ENCODE measurements at regions not wholly inside any gene's neighbourhood (a gene's known extent, or its start where the extent isn't known, plus 50 kb on each side); places are given as distances from the start of the nearest gene placed in this dataset.

DNA sequence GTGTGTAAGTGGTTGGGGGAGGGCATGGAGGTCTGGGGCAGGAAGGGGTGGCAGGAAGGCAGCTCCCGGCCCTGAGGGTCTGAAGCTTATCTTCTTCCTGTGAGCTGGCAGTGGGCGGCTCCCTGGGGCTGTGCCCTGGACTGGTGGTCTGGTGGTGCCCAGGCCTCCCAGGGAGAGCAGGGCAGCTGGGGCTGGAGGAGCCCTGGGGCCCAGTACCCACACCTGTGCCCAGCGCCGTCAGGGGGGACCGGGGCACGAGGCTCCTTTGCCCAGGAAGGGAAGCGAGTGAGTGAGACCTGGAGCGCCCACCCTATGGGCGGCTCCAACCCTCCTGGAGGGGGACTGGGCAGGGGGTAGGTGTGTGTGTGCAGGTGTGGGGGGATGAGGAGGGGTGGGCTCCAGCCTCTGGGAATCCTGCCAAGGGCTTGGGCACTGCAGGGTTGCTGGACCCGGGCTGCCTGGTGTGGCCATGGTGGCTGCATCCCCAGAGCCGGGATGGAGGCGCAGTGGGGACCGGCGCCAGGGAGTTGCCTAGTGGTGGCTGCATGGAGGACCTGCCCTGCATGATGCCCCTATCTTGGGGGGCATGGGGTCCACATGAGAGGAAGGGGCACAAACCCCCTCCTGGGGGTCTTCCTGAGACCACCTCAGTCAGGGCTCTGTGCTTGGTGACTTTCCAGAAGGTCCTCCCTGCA, 353.6 kb downstream of the TMEM121 start:
- Mint-ChIP-seq H3K27me3 (ENCODE audit: insufficient read depth, low read depth, poor library complexity) (peaks cover 11% of the 10 kb centered on the region), H3K36me3 (ENCODE audit: low read depth) (peaks cover 21% of the 10 kb centered on the region), H3K4me1 (no peaks in the 10 kb centered on the region), H3K27ac (no peak overlapping the region), H3K9me3 (peaks cover 89% of the 10 kb centered on the region), H3K4me3 (no peak overlapping the region)
- H4K20me1 ChIP-seq (replicated peaks; ENCODE audit: insufficient read depth) = no peaks in the 10 kb centered on the region
- H3K36me3 ChIP-seq (ENCODE audit: insufficient read depth) = no peaks in the 10 kb centered on the region
- no peaks in the 10 kb centered on the region for H3K4me1 ChIP-seq (ENCODE audit: insufficient read depth)
- DNase-seq (ENCODE audit: low spot score) (no peak), ATAC-seq (no peak)
- no peaks in the 10 kb centered on the region for H3K27me3 ChIP-seq (ENCODE audit: insufficient read depth)
- TF ChIP-seq, protein P1, sequence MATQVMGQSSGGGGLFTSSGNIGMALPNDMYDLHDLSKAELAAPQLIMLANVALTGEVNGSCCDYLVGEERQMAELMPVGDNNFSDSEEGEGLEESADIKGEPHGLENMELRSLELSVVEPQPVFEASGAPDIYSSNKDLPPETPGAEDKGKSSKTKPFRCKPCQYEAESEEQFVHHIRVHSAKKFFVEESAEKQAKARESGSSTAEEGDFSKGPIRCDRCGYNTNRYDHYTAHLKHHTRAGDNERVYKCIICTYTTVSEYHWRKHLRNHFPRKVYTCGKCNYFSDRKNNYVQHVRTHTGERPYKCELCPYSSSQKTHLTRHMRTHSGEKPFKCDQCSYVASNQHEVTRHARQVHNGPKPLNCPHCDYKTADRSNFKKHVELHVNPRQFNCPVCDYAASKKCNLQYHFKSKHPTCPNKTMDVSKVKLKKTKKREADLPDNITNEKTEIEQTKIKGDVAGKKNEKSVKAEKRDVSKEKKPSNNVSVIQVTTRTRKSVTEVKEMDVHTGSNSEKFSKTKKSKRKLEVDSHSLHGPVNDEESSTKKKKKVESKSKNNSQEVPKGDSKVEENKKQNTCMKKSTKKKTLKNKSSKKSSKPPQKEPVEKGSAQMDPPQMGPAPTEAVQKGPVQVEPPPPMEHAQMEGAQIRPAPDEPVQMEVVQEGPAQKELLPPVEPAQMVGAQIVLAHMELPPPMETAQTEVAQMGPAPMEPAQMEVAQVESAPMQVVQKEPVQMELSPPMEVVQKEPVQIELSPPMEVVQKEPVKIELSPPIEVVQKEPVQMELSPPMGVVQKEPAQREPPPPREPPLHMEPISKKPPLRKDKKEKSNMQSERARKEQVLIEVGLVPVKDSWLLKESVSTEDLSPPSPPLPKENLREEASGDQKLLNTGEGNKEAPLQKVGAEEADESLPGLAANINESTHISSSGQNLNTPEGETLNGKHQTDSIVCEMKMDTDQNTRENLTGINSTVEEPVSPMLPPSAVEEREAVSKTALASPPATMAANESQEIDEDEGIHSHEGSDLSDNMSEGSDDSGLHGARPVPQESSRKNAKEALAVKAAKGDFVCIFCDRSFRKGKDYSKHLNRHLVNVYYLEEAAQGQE (IDR thresholded peaks at IDR 0.05; ENCODE audit: unreplicated experiment) = no peak
- TF ChIP-seq, protein P2, sequence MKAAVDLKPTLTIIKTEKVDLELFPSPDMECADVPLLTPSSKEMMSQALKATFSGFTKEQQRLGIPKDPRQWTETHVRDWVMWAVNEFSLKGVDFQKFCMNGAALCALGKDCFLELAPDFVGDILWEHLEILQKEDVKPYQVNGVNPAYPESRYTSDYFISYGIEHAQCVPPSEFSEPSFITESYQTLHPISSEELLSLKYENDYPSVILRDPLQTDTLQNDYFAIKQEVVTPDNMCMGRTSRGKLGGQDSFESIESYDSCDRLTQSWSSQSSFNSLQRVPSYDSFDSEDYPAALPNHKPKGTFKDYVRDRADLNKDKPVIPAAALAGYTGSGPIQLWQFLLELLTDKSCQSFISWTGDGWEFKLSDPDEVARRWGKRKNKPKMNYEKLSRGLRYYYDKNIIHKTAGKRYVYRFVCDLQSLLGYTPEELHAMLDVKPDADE (IDR thresholded peaks at IDR 0.05) = no peak
- TF ChIP-seq EZH2 (IDR thresholded peaks at IDR 0.05; ENCODE audit: low read depth, unreplicated experiment) (no peak), NANOG (IDR thresholded peaks at IDR 0.05; ENCODE audit: borderline replicate concordance) (no peak), EZH2phosphoT487 (IDR thresholded peaks at IDR 0.05; ENCODE audit: unreplicated experiment) (no peak), CREB1 (CRISPR knock-in tag; IDR thresholded peaks at IDR 0.05; ENCODE audit: low read depth) (no peak), POLR2AphosphoS5 (IDR thresholded peaks at IDR 0.05; ENCODE audit: low read depth) (no peak), STAT1 (IDR thresholded peaks at IDR 0.05; ENCODE audit: unreplicated experiment) (no peak), ZNF114 (CRISPR knock-in tag; IDR thresholded peaks at IDR 0.05) (no peak), JUNB (IDR thresholded peaks at IDR 0.05; ENCODE audit: unreplicated experiment) (no peak), ZNF331 (CRISPR knock-in tag; IDR thresholded peaks at IDR 0.05; ENCODE audit: low read depth) (no peak)
- TF ChIP-seq, protein P3, sequence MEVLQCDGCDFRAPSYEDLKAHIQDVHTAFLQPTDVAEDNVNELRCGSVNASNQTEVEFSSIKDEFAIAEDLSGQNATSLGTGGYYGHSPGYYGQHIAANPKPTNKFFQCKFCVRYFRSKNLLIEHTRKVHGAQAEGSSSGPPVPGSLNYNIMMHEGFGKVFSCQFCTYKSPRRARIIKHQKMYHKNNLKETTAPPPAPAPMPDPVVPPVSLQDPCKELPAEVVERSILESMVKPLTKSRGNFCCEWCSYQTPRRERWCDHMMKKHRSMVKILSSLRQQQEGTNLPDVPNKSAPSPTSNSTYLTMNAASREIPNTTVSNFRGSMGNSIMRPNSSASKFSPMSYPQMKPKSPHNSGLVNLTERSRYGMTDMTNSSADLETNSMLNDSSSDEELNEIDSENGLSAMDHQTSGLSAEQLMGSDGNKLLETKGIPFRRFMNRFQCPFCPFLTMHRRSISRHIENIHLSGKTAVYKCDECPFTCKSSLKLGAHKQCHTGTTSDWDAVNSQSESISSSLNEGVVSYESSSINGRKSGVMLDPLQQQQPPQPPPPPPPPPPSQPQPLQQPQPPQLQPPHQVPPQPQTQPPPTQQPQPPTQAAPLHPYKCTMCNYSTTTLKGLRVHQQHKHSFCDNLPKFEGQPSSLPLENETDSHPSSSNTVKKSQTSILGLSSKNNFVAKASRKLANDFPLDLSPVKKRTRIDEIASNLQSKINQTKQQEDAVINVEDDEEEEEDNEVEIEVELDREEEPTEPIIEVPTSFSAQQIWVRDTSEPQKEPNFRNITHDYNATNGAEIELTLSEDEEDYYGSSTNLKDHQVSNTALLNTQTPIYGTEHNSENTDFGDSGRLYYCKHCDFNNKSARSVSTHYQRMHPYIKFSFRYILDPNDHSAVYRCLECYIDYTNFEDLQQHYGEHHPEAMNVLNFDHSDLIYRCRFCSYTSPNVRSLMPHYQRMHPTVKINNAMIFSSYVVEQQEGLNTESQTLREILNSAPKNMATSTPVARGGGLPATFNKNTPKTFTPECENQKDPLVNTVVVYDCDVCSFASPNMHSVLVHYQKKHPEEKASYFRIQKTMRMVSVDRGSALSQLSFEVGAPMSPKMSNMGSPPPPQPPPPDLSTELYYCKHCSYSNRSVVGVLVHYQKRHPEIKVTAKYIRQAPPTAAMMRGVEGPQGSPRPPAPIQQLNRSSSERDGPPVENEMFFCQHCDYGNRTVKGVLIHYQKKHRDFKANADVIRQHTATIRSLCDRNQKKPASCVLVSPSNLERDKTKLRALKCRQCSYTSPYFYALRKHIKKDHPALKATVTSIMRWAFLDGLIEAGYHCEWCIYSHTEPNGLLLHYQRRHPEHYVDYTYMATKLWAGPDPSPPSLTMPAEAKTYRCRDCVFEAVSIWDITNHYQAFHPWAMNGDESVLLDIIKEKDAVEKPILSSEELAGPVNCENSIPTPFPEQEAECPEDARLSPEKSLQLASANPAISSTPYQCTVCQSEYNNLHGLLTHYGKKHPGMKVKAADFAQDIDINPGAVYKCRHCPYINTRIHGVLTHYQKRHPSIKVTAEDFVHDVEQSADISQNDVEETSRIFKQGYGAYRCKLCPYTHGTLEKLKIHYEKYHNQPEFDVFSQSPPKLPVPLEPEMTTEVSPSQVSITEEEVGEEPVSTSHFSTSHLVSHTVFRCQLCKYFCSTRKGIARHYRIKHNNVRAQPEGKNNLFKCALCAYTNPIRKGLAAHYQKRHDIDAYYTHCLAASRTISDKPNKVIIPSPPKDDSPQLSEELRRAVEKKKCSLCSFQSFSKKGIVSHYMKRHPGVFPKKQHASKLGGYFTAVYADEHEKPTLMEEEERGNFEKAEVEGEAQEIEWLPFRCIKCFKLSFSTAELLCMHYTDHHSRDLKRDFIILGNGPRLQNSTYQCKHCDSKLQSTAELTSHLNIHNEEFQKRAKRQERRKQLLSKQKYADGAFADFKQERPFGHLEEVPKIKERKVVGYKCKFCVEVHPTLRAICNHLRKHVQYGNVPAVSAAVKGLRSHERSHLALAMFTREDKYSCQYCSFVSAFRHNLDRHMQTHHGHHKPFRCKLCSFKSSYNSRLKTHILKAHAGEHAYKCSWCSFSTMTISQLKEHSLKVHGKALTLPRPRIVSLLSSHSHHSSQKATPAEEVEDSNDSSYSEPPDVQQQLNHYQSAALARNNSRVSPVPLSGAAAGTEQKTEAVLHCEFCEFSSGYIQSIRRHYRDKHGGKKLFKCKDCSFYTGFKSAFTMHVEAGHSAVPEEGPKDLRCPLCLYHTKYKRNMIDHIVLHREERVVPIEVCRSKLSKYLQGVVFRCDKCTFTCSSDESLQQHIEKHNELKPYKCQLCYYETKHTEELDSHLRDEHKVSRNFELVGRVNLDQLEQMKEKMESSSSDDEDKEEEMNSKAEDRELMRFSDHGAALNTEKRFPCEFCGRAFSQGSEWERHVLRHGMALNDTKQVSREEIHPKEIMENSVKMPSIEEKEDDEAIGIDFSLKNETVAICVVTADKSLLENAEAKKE (CRISPR knock-in tag; IDR thresholded peaks at IDR 0.05) = no peak
- TF ChIP-seq, protein P4, sequence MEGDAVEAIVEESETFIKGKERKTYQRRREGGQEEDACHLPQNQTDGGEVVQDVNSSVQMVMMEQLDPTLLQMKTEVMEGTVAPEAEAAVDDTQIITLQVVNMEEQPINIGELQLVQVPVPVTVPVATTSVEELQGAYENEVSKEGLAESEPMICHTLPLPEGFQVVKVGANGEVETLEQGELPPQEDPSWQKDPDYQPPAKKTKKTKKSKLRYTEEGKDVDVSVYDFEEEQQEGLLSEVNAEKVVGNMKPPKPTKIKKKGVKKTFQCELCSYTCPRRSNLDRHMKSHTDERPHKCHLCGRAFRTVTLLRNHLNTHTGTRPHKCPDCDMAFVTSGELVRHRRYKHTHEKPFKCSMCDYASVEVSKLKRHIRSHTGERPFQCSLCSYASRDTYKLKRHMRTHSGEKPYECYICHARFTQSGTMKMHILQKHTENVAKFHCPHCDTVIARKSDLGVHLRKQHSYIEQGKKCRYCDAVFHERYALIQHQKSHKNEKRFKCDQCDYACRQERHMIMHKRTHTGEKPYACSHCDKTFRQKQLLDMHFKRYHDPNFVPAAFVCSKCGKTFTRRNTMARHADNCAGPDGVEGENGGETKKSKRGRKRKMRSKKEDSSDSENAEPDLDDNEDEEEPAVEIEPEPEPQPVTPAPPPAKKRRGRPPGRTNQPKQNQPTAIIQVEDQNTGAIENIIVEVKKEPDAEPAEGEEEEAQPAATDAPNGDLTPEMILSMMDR (conservative IDR thresholded peaks at IDR 0.05; ENCODE audit: low read depth in 2 of 2) = no peak
- no peak overlapping the region for H2AFZ ChIP-seq
- no peaks in the 10 kb centered on the region for H3K9me2 ChIP-seq (ENCODE audit: insufficient read depth)
- no peaks in the 10 kb centered on the region for H3F3A ChIP-seq (replicated peaks; ENCODE audit: low read depth)
- H3K27ac ChIP-seq (ENCODE audit: low read depth) = no peak overlapping the region
- H3K79me2 ChIP-seq (replicated peaks; ENCODE audit: insufficient read depth) = no peaks in the 10 kb centered on the region
- no peak overlapping the region for H3K4me3 ChIP-seq
- H3K4me2 ChIP-seq = no peak overlapping the region
